HG02759 (cell line): ENCODE measurements at regions not wholly inside any gene's neighbourhood (a gene's known extent, or its start where the extent isn't known, plus 50 kb on each side); places are given as distances from the start of the nearest gene placed in this dataset.

ENCODE experiments used
- ATAC-seq: cut with Tn5 transposase; IDR thresholded peaks from one replicate; pipeline ENCODE4 v1.9.1; 2021; ENCODE audit warnings: mild to moderate bottlenecking, moderate library complexity; ENCODE audit not compliant: unreplicated experiment

DNA sequence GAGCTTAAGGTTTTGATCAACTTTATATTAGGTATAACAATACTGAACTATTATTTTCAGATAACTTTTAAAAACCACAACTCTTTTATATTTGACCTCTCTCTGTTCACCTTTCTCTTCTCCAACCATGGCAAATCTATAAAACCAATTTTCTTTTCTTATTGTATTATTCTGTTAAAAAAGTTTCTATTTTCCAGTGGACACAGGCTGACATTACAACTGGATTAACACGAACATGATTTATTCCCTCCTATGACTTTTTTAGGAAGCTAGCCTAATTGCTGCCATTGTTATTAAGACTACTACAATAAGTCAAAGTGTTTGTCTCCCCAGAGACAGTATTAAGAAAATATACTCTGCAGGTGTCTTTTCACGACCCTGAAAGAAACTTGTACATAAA is 2291.1 kb upstream of the PCDH20 start:
- no peak for ATAC-seq

DNA sequence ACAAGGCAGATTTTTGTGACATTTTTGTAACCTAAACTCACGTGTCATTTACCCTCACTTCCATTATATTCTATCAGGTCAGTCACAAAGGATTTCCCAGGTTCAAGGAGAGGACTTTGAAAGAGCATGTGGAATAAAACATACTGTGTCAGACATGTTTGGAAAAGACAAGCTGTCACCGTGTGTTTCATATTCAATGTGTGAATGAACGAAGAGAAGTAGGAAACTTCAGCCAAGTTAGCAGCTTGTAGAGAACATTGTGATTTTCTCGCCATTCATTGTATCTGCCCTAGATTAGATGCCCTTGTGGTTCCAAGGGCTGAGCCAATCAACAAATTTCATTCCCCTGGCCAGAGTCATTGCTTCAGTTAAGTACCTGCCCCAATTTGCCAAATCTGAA is 2288.9 kb upstream of the PCDH20 start:
- no peak for ATAC-seq

GRCh38 chr13:63700350-63700749 is 2284.7 kb upstream of the PCDH20 start:
- ATAC-seq: no peak

DNA sequence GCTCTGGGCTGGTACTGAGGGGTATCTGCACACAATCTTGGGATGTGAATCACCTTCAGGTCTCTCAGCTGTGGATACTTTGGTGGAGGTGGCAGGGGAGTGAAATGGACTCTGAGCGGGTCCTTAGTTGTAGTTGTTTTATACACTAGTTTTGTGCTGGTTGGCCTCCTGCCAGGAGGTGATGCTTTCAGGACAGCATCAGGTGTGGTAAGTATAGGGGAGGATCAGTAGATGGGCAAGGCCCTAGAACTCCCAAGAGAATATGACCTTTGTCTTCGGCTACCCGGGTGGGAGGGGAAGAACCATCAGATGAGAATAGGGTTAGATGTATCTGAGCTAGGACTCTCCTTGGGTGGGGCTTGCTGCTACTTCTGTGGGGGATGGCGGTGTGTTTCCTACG is 2284.3 kb upstream of the PCDH20 start:
- ATAC-seq: no peak

DNA sequence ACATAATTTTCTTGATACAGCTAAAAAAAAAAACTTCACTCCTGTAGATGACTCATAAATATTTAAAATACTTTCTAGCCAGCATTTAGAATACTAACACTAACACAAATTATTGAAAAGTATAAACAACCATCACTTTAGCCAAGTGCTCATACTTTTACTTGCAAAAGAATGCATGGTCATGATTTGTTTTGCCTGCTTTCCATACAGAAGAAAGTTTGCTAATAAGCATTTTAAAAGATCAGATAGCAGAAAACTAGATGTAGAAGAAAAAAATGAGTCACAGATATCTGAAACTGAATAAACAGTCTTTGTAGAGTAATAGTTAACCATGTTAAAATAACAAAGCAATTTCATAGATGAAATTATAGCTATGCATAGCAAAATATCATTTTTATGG is 2280.4 kb upstream of the PCDH20 start:
- ATAC-seq: no peak

GRCh38 chr13:63693696-63694095 is 2278.0 kb upstream of the PCDH20 start:
- ATAC-seq: no peak

DNA sequence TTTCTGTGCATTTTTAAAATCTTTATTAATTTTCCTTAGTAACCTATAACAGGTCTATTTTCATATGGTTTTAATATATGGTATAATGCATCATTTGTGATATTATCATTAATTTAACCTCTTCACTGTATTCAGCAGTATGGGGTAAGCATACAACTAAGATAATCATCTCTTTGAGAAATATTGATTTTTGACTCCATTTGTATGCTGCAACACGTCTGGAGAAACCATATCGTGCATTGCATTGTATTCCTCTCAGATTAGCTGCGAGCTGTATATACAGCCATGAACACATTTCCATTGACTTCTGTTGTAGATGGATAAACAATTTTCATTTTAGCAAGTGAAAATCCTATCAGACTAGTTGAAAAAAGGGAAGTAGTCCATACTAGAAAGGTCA is 2275.8 kb upstream of the PCDH20 start:
- no peak for ATAC-seq

- ATAC-seq: no peak
Measured at GRCh38 chr13:63690672-63691071, 2275.0 kb upstream of the PCDH20 start.

- no peak for ATAC-seq
Measured at GRCh38 chr13:63684822-63685221, 2269.2 kb upstream of the PCDH20 start.

- ATAC-seq: no peak
Measured at GRCh38 chr13:63680704-63681103, 2265.1 kb upstream of the PCDH20 start.

DNA sequence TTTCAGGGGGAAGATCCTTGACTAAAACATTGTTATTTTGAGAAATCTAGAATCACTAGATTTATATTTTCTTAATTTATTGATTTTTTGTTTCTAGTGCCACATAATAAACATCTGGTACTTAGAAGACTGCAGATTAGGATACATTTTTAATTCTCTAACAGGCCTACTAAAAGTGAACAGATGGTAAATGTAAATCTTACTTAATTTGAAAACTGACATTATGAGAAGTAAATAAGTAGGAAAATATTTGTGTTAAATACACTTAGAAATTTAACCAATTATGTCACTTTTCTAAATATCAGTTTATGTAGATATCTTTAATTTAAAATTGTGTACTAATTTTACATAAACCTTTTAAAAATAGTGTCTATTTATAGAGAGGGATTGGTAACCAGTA is 2255.6 kb upstream of the PCDH20 start:
- no peak for ATAC-seq

- no peak for ATAC-seq
Measured at GRCh38 chr13:63651394-63651793, 2235.7 kb upstream of the PCDH20 start.

DNA sequence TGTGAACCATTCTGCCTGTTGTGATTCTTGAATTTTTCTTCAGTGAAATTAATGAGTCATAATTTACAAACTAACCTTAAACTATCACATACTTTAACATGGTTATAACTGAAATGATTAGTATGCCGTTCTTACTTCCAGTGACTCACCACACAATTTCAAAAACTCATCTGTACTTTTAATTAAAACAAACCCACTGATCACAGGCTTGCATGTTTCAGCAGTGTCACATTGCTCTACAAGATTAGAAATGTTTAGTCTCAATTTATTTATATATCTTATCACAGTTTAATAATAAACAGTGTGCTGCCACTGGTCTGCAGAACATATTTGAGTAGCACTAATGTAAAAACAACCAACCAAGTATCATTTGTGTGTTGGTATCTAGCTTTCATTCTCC is 2227.9 kb upstream of the PCDH20 start:
- ATAC-seq: no peak

GRCh38 chr13:63636316-63636993 is 2220.8 kb upstream of the PCDH20 start:
- peak; percentile 76 for ATAC-seq

DNA sequence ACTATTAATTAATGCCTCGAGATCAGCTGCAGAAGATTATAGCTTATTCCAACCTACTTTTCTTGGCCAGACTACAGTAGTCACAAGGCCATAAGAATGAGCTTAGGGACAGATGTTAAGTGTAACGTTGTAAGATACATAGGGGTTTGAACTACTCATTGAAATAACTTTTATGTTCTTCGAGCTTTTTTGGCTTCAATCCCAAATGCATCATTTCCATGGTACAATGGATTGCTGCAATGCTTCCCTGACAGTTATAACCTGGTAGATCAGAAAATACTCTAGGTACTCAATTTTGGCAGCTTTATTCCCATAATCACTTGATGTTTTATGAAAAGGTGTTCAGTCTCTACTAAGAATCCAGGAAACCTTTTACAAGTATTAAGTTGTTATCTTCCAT is 2216.7 kb upstream of the PCDH20 start:
- no peak for ATAC-seq

- ATAC-seq: no peak
Measured at GRCh38 chr13:63631006-63631405, 2215.4 kb upstream of the PCDH20 start.

- ATAC-seq: no peak
Measured at GRCh38 chr13:63629591-63629990, 2213.9 kb upstream of the PCDH20 start.

GRCh38 chr13:63628310-63628709 is 2212.7 kb upstream of the PCDH20 start:
- no peak for ATAC-seq

GRCh38 chr13:63625869-63626268 is 2210.2 kb upstream of the PCDH20 start:
- ATAC-seq: no peak

GRCh38 chr13:63614874-63615612 is 2199.4 kb upstream of the PCDH20 start:
- ATAC-seq: no peak

GRCh38 chr13:63607153-63607552 is 2191.5 kb upstream of the PCDH20 start:
- no peak for ATAC-seq

DNA sequence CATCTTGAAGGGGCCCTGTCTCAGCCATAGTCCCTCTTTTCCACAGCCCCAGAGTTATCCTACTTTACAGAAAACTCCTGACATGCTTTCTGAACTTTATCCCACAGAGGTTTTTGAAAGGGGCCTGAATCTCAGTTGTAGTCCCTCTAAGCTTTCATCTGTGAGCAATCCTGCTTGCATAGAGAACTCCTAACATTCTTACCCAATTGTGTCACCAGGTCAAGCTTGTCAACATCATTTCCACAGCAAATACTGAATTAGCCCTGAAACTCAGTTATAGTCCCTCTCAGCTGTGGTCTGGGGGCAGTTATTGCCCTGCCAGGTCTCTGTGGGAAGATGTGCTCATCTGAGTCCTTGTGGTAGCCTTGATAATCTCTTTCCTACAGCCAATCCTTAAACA is 2190.3 kb upstream of the PCDH20 start:
- no peak for ATAC-seq

DNA sequence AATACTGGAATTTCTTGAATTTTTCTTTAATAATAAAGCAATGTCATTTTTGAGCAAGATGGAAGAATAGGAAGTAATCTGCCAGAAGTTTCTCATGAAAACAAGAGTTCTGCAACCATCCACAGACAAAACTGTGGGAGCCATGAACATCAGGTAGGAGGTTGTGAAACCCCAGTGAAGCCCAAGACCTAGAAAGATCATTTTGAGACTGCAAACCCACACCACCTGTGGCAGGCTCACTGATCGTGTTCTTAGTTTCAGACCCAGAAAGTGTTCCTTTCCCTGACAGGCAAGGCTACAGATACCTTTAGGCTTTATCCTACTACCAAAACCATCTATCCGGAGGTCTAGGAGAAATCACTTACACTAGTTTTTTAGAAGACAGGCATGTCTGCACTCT is 2189.8 kb upstream of the PCDH20 start:
- ATAC-seq: no peak
